GM12891 (cell line): ENCODE measurements at regions not wholly inside any gene's neighbourhood (a gene's known extent, or its start where the extent isn't known, plus 50 kb on each side); places are given as distances from the start of the nearest gene placed in this dataset.

Experiments used
- PAX5 ChIP-seq: IDR thresholded peaks from 2 replicates; pipeline ENCODE4 v1.6.1; 2011; ENCODE audit warnings: low read length, moderate library complexity, mild to moderate bottlenecking; ENCODE audit not compliant: insufficient read depth, severe bottlenecking
- POLR2A ChIP-seq: IDR thresholded peaks from 2 replicates; pipeline ENCODE4 v1.6.1; 2011; ENCODE audit warnings: low read depth, low read length, control low read depth
- POLR2AphosphoS5 ChIP-seq: IDR thresholded peaks from 2 replicates; pipeline ENCODE4 v1.6.1; 2011; ENCODE audit warnings: low read depth, low read length, control low read depth
- POU2F2 ChIP-seq: IDR thresholded peaks from 2 replicates; pipeline ENCODE4 v1.6.1; 2011; ENCODE audit warnings: low read depth, mild to moderate bottlenecking, control low read depth, low read length, moderate library complexity
- SPI1 ChIP-seq: IDR thresholded peaks from 2 replicates; pipeline ENCODE4 v1.6.1; 2011; ENCODE audit warnings: low read depth, low read length, control low read depth
- TAF1 ChIP-seq: IDR thresholded peaks from 2 replicates; pipeline ENCODE4 v1.6.1; 2011; ENCODE audit warnings: low read depth, low read length, control low read depth

DNA sequence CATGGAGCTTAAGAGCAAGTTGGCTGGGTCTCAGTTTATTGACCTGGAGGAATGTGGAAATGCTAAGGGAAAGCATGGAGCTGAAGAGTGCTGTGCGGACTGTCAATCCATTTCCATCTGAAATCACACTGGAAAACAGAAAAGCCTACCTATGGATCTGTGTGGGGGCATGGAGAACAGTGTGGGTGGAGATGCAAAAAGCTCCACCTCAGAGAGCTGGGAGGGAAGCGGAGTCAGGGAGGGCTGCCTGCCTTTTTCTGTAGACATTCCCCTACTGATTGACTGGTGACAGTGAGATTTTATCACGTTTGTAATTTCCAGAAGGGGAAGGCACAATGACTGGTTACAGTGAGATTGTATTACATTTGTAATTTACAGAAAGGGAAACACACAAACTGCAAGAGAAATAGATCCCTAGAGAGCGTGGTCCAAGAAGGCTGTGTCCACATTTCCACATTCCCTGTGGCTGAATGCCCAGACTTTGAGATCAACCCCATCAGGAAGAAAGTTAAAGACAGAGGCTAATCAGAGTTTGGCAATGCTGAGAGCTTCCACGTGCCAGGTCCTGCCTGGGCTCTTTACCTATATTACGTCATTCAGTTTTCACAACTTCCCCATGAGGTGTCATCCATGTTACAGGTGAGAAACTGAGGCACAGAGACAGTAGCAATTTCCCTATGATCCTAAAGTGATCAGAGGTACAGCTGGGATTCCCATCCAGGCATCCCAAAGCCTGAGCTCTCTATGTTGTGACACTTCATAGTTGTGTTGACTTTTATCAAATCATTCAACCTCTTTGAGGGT, 67.7 kb upstream of the NSMCE3 start:
- TF ChIP-seq POLR2A (no peak), POLR2AphosphoS5 (no peak), TAF1 (no peak), SPI1 (no peak), POU2F2 (no peak), PAX5 (no peak)
